IMR-90 (cell line): ENCODE measurements at regions not wholly inside any gene's neighbourhood (a gene's known extent, or its start where the extent isn't known, plus 50 kb on each side); places are given as distances from the start of the nearest gene placed in this dataset.

Source experiments
- ATAC-seq: fragments of 200-7000 bp; cut with Tn5 transposase; 2 replicates; pipeline ENCODE4 v1.9.1; 2020; ENCODE audit warnings: low read depth, mild to moderate bottlenecking, moderate library complexity
- BruUV-seq: library from RNA; stranded (reverse); fragments of 400-500 nt; replicated peaks from 2 replicates; lab custom pipeline; 2021; lab: Mats Ljungman, UMichigan
- CTCF ChIA-PET: fragments of 300-600 bp; formaldehyde crosslinking; extraction: SDS; loops from one replicate; lab custom pipeline; 2021; ENCODE audit warnings: antibody characterized with exemption; lab: Yijun Ruan, JAX
- POLR2A ChIA-PET: fragments of 300-600 bp; sonication (Branson Sonifier 250); formaldehyde crosslinking; loops from one replicate; lab custom pipeline; 2022; ENCODE audit warnings: antibody characterized with exemption; ENCODE audit not compliant: unreplicated experiment; lab: Charles Lee
- DNase-seq: peaks from one replicate; pipeline ENCODE4 v3.0.0; 2013
- H2AFZ ChIP-seq: replicated peaks from 2 replicates; pipeline ENCODE3; 2013; ENCODE audit warnings: low read length, mild to moderate bottlenecking; ENCODE audit not compliant: poor library complexity
- H2AK5ac ChIP-seq: 2 replicates; pipeline ENCODE4 v1.6.1; 2013; ENCODE audit warnings: low read depth, low read length, inconsistent platforms
- H2AK9ac ChIP-seq: replicated peaks from 2 replicates; pipeline ENCODE3; 2013; ENCODE audit warnings: mild to moderate bottlenecking, low read depth, low read length, moderate library complexity; ENCODE audit not compliant: poor library complexity
- H2BK120ac ChIP-seq: 2 replicates; pipeline ENCODE4 v1.6.1; 2013; ENCODE audit warnings: low read depth, low read length, inconsistent platforms
- H2BK15ac ChIP-seq: 3 replicates; pipeline ENCODE4 v1.6.1; 2013; ENCODE audit warnings: low read depth, low read length, inconsistent platforms
- H2BK20ac ChIP-seq: 2 replicates; pipeline ENCODE4 v1.6.1; 2013; ENCODE audit warnings: low read depth, mild to moderate bottlenecking, inconsistent platforms, low read length, moderate library complexity
- H2BK5ac ChIP-seq: 2 replicates; pipeline ENCODE4 v1.6.1; 2013; ENCODE audit warnings: mild to moderate bottlenecking, low read depth, low read length, inconsistent platforms; ENCODE audit not compliant: poor library complexity, severe bottlenecking
- H3K14ac ChIP-seq: replicated peaks from 2 replicates; pipeline ENCODE4 v1.6.1; 2013; ENCODE audit warnings: low read depth, low read length, inconsistent platforms
- H3K18ac ChIP-seq: 2 replicates; pipeline ENCODE4 v1.6.1; 2013; ENCODE audit warnings: low read depth, low read length, control low read depth
- H3K23ac ChIP-seq: 2 replicates; pipeline ENCODE4 v1.6.1; 2013; ENCODE audit warnings: low read depth, low read length, inconsistent platforms
- H3K27ac ChIP-seq: 2 replicates; pipeline ENCODE4 v1.5.1; 2013; ENCODE audit warnings: mild to moderate bottlenecking, control low read depth, low read length; ENCODE audit not compliant: insufficient read depth
- H3K27me3 ChIP-seq: 2 replicates; pipeline ENCODE4 v1.6.1; 2013; ENCODE audit warnings: low read length; ENCODE audit not compliant: control insufficient read depth, insufficient read depth
- H3K36me3 ChIP-seq: 2 replicates; pipeline ENCODE4 v1.6.1; 2013; ENCODE audit warnings: low read length, mixed read lengths; ENCODE audit not compliant: control insufficient read depth, insufficient read depth
- H3K4ac ChIP-seq: 2 replicates; pipeline ENCODE4 v1.6.1; 2013; ENCODE audit warnings: low read depth, low read length, inconsistent platforms
- H3K4me1 ChIP-seq: 2 replicates; pipeline ENCODE4 v1.6.1; 2013; ENCODE audit warnings: low read length, mixed read lengths; ENCODE audit not compliant: control insufficient read depth, insufficient read depth
- H3K4me2 ChIP-seq: 2 replicates; pipeline ENCODE4 v1.6.1; 2013; ENCODE audit warnings: low read depth, mild to moderate bottlenecking, control low read depth, low read length, moderate library complexity
- H3K4me3 ChIP-seq: 2 replicates; pipeline ENCODE4 v1.5.1; 2013; ENCODE audit warnings: low read depth, mild to moderate bottlenecking, control low read depth, low read length, moderate library complexity; ENCODE audit not compliant: insufficient read depth
- H3K56ac ChIP-seq: 2 replicates; pipeline ENCODE4 v1.6.1; 2013; ENCODE audit warnings: low read length, inconsistent platforms; ENCODE audit not compliant: insufficient read depth; ENCODE audit errors: extremely low read depth
- H3K79me1 ChIP-seq, 2 experiments: 2 replicates each; pipeline ENCODE4 v1.6.1; 2013; ENCODE audit warnings: low read length in 2 of 2, inconsistent platforms in 1 of 2, low read depth in 1 of 2
- H3K9ac ChIP-seq: 2 replicates; pipeline ENCODE4 v1.6.1; 2013; ENCODE audit warnings: low read depth, low read length, control low read depth
- H3K9me1 ChIP-seq: 2 replicates; pipeline ENCODE4 v1.6.1; 2013; ENCODE audit warnings: low read length, inconsistent platforms; ENCODE audit not compliant: insufficient read depth
- H3K9me3 ChIP-seq: 2 replicates; pipeline ENCODE4 v1.6.1; 2013; ENCODE audit warnings: low read length; ENCODE audit not compliant: control insufficient read depth, insufficient read depth
- H4K20me1 ChIP-seq: 2 replicates; pipeline ENCODE4 v1.6.1; 2013; ENCODE audit warnings: low read length, inconsistent platforms; ENCODE audit not compliant: insufficient read depth
- H4K5ac ChIP-seq: 2 replicates; pipeline ENCODE4 v1.6.1; 2013; ENCODE audit warnings: mild to moderate bottlenecking, low read depth, low read length, control low read depth
- H4K8ac ChIP-seq, 2 experiments: 2 replicates each; pipeline ENCODE4 v1.6.1; 2013; ENCODE audit warnings: low read depth in 2 of 2, low read length in 2 of 2, control low read depth in 1 of 2, inconsistent platforms in 1 of 2
- H4K91ac ChIP-seq: 2 replicates; pipeline ENCODE4 v1.6.1; 2013; ENCODE audit warnings: low read depth, low read length, inconsistent platforms; ENCODE audit not compliant: insufficient read depth
- BHLHE40 ChIP-seq: fragments of 150-350 bp; IDR thresholded peaks from 2 replicates; pipeline ENCODE4 v1.6.1; 2016; ENCODE audit warnings: mild to moderate bottlenecking, low read depth, low read length
- CEBPB ChIP-seq: IDR thresholded peaks from 2 replicates; pipeline ENCODE4 v1.6.1; 2012; ENCODE audit warnings: low read depth, low read length, improper control_type of control experiment
- CHD1 ChIP-seq: IDR thresholded peaks from 2 replicates; pipeline ENCODE4 v1.6.1; 2012; ENCODE audit warnings: low read depth, low read length, improper control_type of control experiment
- CTCF ChIP-seq: conservative IDR thresholded peaks from 2 replicates; pipeline ENCODE4 v1.5.1; 2012; ENCODE audit warnings: mild to moderate bottlenecking, low read depth, low read length, improper control_type of control experiment
- ELK1 ChIP-seq: fragments of 150-350 bp; IDR thresholded peaks from 2 replicates; pipeline ENCODE4 v1.6.1; 2016; ENCODE audit warnings: low read depth, mild to moderate bottlenecking, low read length, moderate library complexity, borderline replicate concordance
- FOS ChIP-seq: fragments of 150-350 bp; IDR thresholded peaks from 2 replicates; pipeline ENCODE4 v1.6.1; 2016; ENCODE audit warnings: low read depth, low read length
- MAFK ChIP-seq: IDR thresholded peaks from 2 replicates; pipeline ENCODE4 v1.6.1; 2012; ENCODE audit warnings: low read depth, low read length, improper control_type of control experiment
- MAZ ChIP-seq: IDR thresholded peaks from 2 replicates; pipeline ENCODE4 v1.6.1; 2012; ENCODE audit warnings: low read depth, mild to moderate bottlenecking, low read length, improper control_type of control experiment, moderate library complexity, borderline replicate concordance
- MXI1 ChIP-seq: IDR thresholded peaks from 2 replicates; pipeline ENCODE4 v1.6.1; 2012; ENCODE audit warnings: low read depth, mild to moderate bottlenecking, low read length, moderate library complexity, borderline replicate concordance
- NFE2L2 ChIP-seq: fragments of 150-350 bp; IDR thresholded peaks from 2 replicates; pipeline ENCODE4 v1.6.1; 2016; ENCODE audit warnings: low read depth, mild to moderate bottlenecking, low read length
- POLR2A ChIP-seq: IDR thresholded peaks from 2 replicates; pipeline ENCODE4 v1.6.1; 2012; ENCODE audit warnings: mild to moderate bottlenecking, low read depth, low read length
- RAD21 ChIP-seq: IDR thresholded peaks from 2 replicates; pipeline ENCODE4 v1.6.1; 2012; ENCODE audit warnings: low read length, improper control_type of control experiment
- RCOR1 ChIP-seq: IDR thresholded peaks from 2 replicates; pipeline ENCODE4 v1.6.1; 2012; ENCODE audit warnings: mild to moderate bottlenecking, low read length, improper control_type of control experiment; ENCODE audit not compliant: insufficient replicate concordance
- RFX5 ChIP-seq: IDR thresholded peaks from 2 replicates; pipeline ENCODE4 v1.8.0; 2012; ENCODE audit warnings: low read depth, mild to moderate bottlenecking, low read length, moderate library complexity
- SMC3 ChIP-seq: fragments of 150-350 bp; IDR thresholded peaks from 2 replicates; pipeline ENCODE4 v1.6.1; 2016; ENCODE audit warnings: low read depth, mild to moderate bottlenecking, antibody characterized with exemption, low read length, moderate library complexity
- USF2 ChIP-seq: fragments of 150-350 bp; IDR thresholded peaks from 2 replicates; pipeline ENCODE4 v1.6.1; 2017; ENCODE audit warnings: mild to moderate bottlenecking, antibody characterized with exemption, low read length, low read depth
- WGBS, 2 experiments: methylation state at CpG; one replicate each; pipeline versions ENCODE4 v1.1.5 to v1.1.7; 2013; ENCODE audit warnings: missing lambda C conversion rate in 2 of 2; ENCODE audit not compliant: insufficient read length in 1 of 2; ENCODE audit errors: extremely low coverage in 2 of 2; 5-methylcytosine and 5-hydroxymethylcytosine counted together
- dilution Hi-C: fragments of 300-500 bp; cut with HindIII; formaldehyde crosslinking; loops from one replicate; pipeline ENCODE4 v1.14.3; 2018; ENCODE audit warnings: low sequenced_read_pairs; ENCODE audit not compliant: unreplicated experiment
- in situ Hi-C: fragments of 300-500 bp; cut with MboI; formaldehyde crosslinking; loops from 3 replicates; pipeline ENCODE4 v1.14.3; 2019; ENCODE audit warnings: low sequenced_read_pairs, inconsistent platforms, mixed read lengths
- intact Hi-C: fragments of 100-400 bp; cut with micrococcal nuclease; formaldehyde crosslinking; loops from 2 replicates; pipeline ENCODE4 v1.10.0; 2022

GRCh38 chr2:582792-583528, 94.2 kb downstream of the TMEM18 start:
- H2AFZ ChIP-seq: no peak overlapping the region
- no peak overlapping the region for H3K23ac ChIP-seq
- BruUV-seq: no TSS peak
- no peak overlapping the region for H3K18ac ChIP-seq
- ChIA-PET POLR2A (no interaction called here), CTCF (no interaction called here)
- no peak overlapping the region for H3K56ac ChIP-seq
- H2AK5ac ChIP-seq: no peak overlapping the region
- H3K9me3 ChIP-seq: peaks cover 45% of the 10 kb centered on the region
- H2BK20ac ChIP-seq: no peak overlapping the region
- in situ Hi-C loops: no loop called here
- H3K4me1 ChIP-seq: no peaks in the 10 kb centered on the region
- no peak overlapping the region for H2BK120ac ChIP-seq
- no peak overlapping the region for H4K5ac ChIP-seq
- H4K91ac ChIP-seq: no peak overlapping the region
- H3K27me3 ChIP-seq: no peaks in the 10 kb centered on the region
- WGBS, 2 experiments: 85% methylated on average over 10 of the region's 54 CpGs; no CpG with 5 or more reads in 1 of the 2 experiments
- no peak overlapping the region for H2BK5ac ChIP-seq
- dilution Hi-C loops: no loop called here
- no peak overlapping the region for H3K4ac ChIP-seq
- H3K4me3 ChIP-seq: no peak overlapping the region
- H3K36me3 ChIP-seq: no peaks in the 10 kb centered on the region
- no peak for DNase-seq
- no peak overlapping the region for H2BK15ac ChIP-seq
- H4K8ac ChIP-seq: no peak overlapping the region
- no peaks in the 10 kb centered on the region for H4K20me1 ChIP-seq
- intact Hi-C loops: no loop called here
- H3K79me1 ChIP-seq: no peaks in the 10 kb centered on the region
- H3K27ac ChIP-seq: no peak overlapping the region
- no peak overlapping the region for H3K14ac ChIP-seq
- H3K9ac ChIP-seq: no peak overlapping the region
- no peaks in the 10 kb centered on the region for H3K9me1 ChIP-seq
- ATAC-seq: no peak
- no peak overlapping the region for H2AK9ac ChIP-seq
- TF ChIP-seq SMC3: no peak
- no peak for TF ChIP-seq BHLHE40
- TF ChIP-seq RAD21: no peak
- no peak for TF ChIP-seq MAFK
- TF ChIP-seq ELK1: no peak
- no peak for TF ChIP-seq MXI1
- no peak for TF ChIP-seq NFE2L2
- TF ChIP-seq CTCF: no peak
- no peak for TF ChIP-seq CHD1
- TF ChIP-seq RFX5: no peak
- no peak for TF ChIP-seq RCOR1
- TF ChIP-seq POLR2A: no peak
- TF ChIP-seq MAZ: no peak
- no peak for TF ChIP-seq FOS
- no peak for TF ChIP-seq CEBPB
- TF ChIP-seq USF2: no peak
- H3K4me2 ChIP-seq: no peak overlapping the region
